Sigmoid colon (tissue), 4 donors: ENCODE measurements at regions not wholly inside any gene's neighbourhood (a gene's known extent, or its start where the extent isn't known, plus 50 kb on each side); places are given as distances from the start of the nearest gene placed in this dataset.

Source experiments
- POLR2AphosphoS5 ChIP-seq, 4 donors: sonication (generic); formaldehyde crosslinking; IDR thresholded peaks; one replicate each; pipeline ENCODE4 v1.6.1; 2017; ENCODE audit warnings: antibody characterized with exemption in 4 of 4
- TF ChIP-seq, protein P1 (sequence below), 4 experiments: fragments of 450-650 bp in 3 of 4; fragments of 200-600 bp in 1 of 4; IDR thresholded peaks; one replicate each; pipeline ENCODE4 v1.5.1; 2016 to 2019; ENCODE audit warnings: antibody characterized with exemption in 4 of 4, mild to moderate bottlenecking in 3 of 4, moderate library complexity in 2 of 4

DNA sequence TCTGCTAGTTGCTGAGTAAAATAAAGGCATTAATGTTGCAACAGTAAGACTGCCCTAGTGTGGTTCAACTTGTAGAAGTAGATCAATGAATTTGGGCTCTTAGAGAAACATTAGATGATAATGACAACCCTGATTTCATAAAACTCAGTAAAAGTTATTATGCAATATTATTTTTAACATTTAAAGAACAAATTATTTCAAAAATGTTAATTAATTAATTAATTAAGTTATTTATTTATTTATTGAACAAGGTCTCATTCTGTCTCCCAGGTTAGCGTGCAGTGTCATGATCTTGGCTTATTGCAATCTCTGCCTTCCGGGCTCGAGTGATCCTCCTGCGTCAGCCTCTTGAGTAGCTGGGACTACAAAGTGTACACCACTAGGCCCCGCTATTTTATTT is 1016.4 kb downstream of the VRK1 start:
- no peak for TF ChIP-seq POLR2AphosphoS5 (IDR thresholded peaks at IDR 0.05)
- TF ChIP-seq, protein P1, sequence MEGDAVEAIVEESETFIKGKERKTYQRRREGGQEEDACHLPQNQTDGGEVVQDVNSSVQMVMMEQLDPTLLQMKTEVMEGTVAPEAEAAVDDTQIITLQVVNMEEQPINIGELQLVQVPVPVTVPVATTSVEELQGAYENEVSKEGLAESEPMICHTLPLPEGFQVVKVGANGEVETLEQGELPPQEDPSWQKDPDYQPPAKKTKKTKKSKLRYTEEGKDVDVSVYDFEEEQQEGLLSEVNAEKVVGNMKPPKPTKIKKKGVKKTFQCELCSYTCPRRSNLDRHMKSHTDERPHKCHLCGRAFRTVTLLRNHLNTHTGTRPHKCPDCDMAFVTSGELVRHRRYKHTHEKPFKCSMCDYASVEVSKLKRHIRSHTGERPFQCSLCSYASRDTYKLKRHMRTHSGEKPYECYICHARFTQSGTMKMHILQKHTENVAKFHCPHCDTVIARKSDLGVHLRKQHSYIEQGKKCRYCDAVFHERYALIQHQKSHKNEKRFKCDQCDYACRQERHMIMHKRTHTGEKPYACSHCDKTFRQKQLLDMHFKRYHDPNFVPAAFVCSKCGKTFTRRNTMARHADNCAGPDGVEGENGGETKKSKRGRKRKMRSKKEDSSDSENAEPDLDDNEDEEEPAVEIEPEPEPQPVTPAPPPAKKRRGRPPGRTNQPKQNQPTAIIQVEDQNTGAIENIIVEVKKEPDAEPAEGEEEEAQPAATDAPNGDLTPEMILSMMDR (IDR thresholded peaks at IDR 0.05) = no peak
